Gastroesophageal sphincter (tissue), 3 donors: ENCODE measurements at regions not wholly inside any gene's neighbourhood (a gene's known extent, or its start where the extent isn't known, plus 50 kb on each side); places are given as distances from the start of the nearest gene placed in this dataset.

Experiments used
- CTCF ChIP-seq, 4 experiments: fragments of 200-600 bp in 2 of 4; fragments of 450-650 bp in 2 of 4; sonication (generic) in 1 of 4; IDR thresholded peaks; one replicate each; pipeline ENCODE4 v1.5.1; 2017 to 2019; ENCODE audit warnings: antibody characterized with exemption in 4 of 4, mild to moderate bottlenecking in 2 of 4, moderate library complexity in 2 of 4
- EP300 ChIP-seq: sonication (generic); formaldehyde crosslinking; IDR thresholded peaks from one replicate; pipeline ENCODE4 v1.6.1; 2017; ENCODE audit warnings: antibody characterized with exemption, mild to moderate bottlenecking
- POLR2A ChIP-seq, 2 donors: fragments of 450-650 bp; IDR thresholded peaks; one replicate each; pipeline ENCODE4 v1.6.1; 2017; ENCODE audit warnings: antibody characterized with exemption in 2 of 2, mild to moderate bottlenecking in 2 of 2, moderate library complexity in 1 of 2
- POLR2AphosphoS5 ChIP-seq: sonication (generic); formaldehyde crosslinking; IDR thresholded peaks from one replicate; pipeline ENCODE4 v1.6.1; 2017; ENCODE audit warnings: antibody characterized with exemption

GRCh38 chr6:168196385-168196860 is 117.4 kb upstream of the FRMD1 start:
- TF ChIP-seq POLR2A (IDR thresholded peaks at IDR 0.05) (no peak), CTCF (IDR thresholded peaks at IDR 0.05) (no peak), POLR2AphosphoS5 (no peak), EP300 (no peak)
